ENCODE measurements at regions not wholly inside any gene's neighbourhood (a gene's known extent, or its start where the extent isn't known, plus 50 kb on each side); places are given as distances from the start of the nearest gene placed in this dataset.

DNA sequence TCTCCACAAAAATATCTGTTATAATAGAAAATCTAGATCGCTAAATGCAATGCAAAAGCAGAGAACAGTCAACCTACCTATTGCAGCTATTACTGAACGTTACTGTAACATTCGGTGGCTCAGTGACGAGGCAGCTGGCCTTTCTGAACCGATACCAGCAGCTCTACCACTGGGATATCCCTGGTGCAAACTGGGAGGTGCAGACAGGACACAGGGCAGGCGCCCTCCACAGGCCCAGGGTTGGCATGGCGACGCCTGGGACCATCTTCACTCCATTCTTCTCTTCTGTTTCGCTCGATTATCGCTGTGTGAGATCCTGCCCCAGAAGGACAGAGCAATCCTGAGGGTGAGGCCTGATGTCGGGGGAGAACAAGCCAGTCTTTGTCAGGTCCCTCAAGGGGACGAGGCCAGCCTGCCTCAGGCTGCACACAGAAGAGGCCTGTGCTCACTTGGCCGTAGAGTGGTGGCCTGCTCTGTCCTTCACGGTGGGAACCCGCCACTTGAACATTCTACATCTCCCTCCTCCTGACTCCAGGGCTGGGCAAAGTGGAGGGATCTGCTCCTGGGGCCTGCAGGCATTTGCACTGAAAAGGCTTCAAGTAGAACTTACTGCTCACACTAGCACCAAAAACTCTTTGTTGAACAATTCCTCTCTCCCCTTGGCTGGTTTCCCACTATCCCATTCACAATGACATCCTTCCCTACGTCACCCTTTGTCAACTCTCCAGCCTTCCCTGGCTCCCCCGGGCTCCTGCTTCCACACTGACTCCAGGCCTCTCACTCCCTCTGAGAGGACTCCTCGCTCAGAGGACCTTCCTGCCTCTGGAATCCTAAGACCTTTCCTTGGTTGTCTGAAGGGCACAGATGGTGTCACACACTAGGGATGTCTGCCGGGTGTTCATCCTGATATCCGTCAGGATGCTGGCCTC is 49.7 kb downstream of the CYRIA start:
- DNase-seq = no peak

DNA sequence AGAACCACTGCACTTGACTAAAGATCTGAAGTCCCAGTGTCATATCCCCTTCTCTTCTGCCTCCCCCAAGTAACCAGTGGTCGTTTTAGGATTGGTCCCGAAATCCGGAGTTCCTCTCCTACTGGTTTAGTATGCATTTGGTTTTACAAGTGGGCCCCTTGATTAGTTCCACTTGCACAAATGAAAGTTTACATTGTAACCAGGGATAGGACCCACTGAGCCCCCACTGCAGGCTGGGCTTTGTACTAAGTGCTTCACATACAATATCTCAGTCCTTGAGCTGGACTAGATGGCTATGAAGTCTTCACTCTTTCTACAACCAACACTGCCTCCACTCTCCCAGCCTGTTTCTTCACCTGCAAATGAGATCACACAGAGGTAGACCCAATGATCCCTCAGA is 50.4 kb downstream of the CYRIA start:
- no peak for DNase-seq

DNA sequence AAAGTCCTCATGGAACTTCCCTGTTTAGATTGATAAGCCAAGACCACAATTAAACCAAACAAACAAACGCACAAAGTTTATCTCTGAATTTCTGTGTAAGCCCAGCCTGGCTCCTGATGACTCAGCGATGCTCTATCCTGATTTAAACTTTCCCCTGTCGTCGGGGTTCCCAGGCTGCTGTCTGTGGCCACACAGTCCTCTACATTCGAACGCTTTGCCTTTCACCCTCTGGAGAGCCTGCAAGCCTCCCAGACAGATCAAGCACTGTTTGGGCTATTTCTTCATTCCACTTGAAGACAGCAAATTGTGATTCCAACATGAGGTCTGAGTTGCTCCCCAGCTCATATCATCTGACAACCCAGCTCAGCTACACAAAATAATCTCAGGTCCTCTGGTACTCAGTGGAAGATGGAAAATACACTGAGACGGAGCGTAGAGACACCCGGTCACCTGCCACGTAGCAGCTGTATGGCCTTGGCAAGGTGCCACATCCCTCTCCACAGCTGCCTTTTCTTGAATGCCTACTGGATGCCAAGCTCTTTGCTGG is 51.2 kb downstream of the CYRIA start:
- DNase-seq = no peak

DNA sequence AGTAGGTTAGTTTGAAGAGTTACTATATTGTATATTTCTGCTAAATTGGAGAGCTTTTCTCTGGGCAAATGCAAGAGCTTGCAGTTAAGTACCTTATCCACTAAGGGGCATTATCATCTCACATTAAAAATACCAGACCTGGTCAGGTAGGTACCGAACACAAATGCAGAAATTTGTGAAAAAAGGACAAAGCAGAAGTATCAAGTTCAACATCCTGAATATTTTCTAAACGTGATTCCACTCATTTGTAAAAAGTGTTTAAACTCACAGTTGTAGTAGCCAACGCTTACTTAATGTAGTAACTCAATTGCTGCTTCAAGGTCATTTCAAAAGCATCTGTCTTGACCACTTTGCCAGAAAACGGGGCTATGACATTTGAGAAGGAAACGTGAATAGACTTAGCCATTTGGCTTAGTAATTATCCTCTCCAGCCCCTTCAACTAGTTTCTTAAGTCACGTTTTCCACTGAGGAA is 52.1 kb downstream of the CYRIA start:
- DNase-seq = no peak

DNA sequence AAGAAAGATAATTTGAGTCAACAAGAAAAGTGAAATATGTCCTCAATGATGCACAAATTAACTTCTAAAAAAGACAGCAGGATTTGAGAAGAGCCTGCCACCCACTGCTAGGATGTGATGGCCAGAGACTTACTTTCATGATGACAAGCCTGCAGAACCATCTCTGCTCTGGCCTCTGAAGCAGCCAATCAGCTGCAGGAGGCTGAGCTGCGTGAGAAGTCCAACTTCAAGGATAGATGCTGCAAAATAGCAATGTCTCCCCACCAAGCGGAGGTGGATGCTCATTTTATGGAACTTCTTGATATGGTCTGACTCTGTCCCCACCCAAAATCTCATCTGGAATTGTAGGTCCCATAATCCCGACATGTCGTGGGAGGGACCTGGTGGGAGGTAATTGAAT is 53.1 kb downstream of the CYRIA start:
- no peak for DNase-seq

DNA sequence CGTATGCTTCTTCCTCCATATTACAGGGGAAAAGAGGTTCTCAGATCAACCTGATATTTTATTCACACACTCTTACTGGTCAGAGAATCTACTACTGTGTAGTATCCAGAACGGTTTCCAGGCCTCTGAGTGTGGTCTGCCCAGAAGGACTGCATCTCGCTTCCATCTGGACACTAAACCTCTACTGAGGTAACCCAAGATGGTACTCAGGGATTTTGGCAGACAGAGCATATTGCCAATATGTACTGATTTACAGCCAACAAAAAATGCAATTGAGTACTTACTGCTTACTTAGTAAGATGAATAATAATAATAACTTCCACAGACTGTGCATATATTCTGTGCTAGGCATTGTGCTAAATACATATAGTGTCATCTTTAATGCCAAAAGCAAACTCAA is 55.8 kb downstream of the CYRIA start:
- DNase-seq = no peak

DNA sequence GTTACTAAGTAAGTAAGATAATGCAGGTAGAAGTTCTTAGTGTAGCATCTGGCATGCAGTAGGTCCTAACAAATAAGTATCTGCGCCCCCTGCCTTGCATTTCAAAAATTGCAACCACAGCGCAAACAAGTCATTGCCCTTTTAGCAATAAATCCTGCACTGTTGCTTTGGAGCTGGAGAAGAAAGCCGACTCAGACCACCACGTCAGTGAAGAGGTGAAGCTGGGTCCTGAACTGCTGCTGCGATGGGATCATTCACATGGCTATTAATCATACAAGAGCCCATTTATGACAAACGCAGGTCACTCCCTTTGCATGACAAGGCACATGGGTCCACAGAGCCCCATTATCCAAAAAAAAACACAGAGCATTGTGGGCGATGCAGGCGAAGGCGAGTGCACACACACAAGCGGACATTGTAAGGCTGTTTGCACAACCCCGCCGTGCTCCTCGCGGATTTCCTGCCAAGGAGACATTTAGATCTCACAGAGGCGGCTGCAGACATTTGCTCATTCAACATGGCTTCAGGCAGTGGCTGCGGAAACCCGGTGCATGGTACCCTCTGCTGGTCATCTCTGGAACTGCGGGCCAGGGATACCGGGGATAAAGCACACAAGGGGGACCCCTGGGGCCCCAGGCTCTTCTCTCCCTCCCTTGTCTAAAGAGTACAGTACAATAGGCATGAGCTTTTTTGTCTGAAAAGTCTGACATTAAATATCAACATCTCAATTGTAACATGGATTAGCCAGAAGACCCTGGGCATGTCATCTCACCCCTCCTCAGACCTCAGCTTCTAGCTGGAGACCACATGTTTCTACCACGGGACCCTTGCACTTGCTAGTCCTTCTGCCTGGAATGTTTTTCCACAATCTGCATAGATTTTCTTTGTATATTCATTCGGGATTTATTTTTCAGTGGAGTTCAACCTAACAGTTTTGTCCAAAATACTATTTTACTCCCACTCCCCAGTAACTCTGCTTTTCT is 56.7 kb downstream of the CYRIA start:
- peak; percentile 36 for DNase-seq

DNA sequence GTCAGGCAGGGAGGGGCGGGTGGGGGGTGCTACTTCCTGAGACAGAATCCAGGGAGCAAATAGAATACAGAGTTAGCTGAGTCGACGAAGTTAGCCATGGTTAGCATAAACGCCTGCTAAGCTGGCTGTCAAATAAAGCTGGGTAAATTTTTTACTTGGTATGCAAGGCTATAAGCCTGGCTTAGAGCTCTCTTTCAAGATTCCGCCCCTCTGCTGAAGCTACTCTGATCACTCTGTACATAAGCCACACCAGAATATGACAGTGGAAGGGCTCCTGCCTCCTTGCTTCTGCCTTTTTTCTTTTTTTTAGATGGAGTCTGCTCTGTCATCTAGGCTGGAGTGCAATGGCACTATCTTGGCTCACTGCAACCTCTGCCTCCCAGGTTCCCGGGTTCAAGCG is 58.3 kb downstream of the CYRIA start:
- DNase-seq = no peak

DNA sequence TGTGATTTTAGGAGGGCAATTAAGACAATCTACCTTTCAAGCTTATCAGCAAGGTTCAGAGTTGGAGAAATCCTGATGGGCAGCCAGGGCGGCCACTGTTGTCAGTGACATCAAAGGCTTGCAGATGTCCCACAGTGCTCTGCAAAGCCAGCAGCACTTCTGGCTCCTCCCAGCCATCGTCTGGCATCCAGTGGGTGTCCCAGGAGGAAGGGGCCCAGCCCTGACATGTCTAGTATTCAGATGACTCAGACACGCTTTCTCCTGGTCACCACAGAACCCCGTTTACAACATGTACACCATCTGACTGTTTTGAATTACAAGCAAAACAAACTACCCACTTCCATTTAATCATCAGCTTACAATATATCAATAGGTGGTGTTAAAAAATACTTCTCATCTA is 61.4 kb downstream of the CYRIA start:
- DNase-seq = no peak

DNA sequence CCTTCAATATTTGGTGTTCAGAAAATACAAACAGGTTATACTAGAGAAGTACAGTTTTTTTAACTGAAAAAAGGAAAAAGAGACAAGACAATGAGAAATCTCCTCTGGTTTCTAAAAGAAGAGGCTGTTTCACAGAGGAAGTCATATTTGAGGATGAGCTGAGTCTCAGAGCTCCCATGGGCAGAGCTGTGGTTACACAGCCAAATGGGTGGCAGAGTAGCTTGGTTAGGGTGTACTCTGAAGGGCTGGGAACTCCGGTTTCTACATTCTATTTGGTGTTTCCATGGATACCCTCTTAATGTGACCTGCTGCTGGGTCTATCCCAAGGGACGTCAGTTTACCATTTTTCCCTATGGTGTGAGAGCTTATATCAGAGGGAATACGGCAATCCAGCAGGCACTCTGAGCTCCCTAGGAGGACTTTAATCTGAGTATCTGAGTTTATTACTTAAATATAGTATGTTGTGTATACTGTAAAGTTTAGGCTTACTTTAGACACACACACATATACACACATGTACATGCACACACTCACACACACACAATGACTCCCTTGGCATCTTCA is 74.2 kb downstream of the CYRIA start:
- no peak for DNase-seq

DNA sequence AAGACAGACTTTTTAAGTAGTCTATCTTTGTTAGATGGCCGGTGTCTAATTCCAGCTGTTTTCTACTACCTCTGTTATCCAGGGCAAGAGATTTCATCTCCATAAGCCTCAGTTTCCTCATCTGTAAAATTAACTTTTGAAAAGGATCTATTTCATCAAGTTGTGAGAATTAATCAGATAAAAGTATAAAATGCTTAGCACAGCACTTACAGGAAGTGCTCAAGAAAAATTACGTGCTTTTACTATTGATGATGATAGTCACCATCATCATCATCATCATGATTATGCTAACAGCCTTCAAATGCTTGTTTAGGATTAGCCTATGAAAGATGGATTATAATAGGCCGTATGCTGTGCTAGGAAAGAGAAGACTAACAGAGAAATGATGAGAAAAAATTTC is 76.2 kb downstream of the CYRIA start:
- DNase-seq = no peak

DNA sequence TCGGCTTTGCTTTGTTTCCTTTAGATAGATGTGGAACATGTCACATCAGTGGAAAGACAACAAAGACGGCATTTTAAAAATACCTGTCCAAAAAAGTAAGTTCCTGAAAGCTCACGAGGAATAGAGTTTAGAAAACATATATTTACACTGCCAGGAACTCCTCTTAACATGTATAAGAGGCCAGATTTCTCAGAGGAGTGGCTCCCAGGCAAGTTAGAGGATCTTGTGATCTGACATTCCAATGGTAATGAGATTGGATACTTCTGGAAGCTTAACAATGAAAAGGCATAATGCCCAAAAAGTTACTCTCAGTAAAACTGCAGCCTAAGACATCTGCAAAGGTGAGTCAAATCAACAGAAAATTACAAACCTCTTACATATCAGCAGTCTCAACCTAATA is 77.1 kb downstream of the CYRIA start:
- no peak for DNase-seq

DNA sequence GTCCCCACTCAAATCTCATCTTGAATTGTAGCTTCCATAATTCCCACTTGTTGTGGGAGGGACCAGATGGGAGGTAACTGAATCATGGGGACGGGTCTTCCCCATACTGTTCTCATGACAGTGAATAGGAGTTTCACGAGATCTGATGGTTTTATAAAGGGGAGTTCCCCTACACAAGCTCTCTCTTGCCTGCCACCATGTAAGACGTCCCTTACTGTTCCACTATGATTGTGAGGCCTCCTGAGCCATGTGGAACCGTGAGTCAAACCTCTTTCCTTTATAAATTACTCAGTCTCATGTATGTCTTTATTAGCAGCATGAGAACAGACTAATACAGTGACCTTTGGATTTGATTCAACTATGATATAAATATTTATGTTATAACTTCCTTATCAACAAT is 78.0 kb downstream of the CYRIA start:
- DNase-seq = no peak

DNA sequence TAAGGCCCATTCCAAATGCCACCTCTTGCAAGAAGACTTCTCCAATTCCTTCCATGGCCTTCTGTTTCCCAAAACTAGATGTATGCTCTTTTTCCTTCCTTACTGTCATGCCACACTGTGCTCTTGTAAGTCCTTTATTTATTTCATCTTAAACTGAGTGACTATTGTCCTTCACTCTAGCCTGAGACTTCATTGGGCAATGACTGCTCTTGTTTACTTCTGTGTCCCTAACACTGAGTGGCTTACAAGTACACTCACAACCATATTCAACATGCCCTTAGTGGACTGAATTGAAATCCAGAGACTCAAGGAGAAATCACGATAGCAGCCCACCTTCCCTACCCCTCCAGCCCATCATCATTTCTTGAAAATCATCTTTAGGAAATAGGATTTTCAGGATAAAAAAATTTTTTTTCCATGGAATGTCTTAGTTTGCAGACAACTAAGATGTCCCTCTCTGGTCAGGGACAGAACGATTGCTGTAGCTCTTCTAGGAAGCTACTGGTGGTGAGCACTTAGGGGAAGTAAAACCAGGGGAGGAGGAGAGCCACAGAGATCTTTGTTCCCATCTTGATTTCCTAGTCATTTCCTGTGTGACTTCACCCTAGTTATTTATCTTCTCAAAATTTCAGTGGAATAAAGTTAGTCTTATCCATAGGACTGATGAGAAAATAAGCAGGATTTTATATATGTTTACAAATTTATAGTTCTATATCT is 80.7 kb downstream of the CYRIA start:
- no peak for DNase-seq

DNA sequence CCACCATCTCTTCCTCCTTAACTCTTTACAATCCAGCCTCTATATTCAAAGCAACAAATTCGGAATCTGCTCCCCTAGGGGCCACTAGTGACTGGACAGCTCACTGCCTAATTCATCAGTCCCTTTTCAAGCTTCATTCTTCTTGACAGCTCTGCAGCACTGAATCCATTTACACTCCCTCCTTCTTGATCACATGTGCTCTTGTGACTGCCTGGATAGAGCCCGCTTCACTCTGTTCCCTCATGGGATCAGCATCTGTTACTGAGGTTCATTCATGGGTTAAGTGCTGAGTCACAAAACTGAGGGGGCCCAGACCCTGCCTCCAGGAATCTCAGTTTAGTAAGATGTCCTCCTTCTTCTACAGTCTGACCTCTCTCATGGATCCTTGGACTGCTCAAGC is 81.5 kb downstream of the CYRIA start:
- no peak for DNase-seq

DNA sequence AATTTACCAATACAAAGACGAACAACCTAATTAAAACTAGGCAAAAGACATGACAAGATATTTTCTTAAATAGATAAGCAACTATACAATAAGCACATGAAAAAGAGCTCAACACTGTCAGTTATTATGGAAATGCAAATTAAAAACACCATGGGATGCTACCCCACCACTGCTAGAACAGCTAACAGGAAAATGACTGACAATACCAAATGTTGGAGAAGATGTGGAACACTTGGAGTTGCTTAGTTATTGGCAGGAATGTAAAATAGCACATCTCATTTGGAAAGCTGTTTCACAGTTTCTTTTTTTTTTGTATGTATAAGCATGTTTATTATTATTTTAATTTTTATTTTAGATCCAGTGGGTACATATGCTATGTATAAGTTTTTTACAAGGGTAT is 84.4 kb downstream of the CYRIA start:
- DNase-seq = no peak

DNA sequence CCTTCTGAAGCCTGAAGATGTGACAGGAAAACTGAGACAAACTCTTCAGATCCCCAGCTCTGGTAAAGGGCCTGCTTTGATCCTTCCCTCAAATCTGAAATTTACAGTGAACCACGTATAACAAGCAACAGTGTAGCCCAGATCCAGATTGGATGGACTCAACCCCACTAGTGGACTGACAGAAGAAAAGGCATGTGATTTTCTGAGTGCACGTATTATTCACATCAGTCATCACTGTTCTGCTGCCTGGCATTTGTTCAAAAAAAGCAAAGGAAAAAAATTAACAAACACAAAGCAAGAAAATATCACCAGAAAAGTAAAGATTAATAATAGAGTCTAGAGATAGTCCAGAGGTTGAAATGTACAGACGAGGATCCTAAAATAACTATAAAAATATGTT is 87.6 kb downstream of the CYRIA start:
- DNase-seq = no peak

DNA sequence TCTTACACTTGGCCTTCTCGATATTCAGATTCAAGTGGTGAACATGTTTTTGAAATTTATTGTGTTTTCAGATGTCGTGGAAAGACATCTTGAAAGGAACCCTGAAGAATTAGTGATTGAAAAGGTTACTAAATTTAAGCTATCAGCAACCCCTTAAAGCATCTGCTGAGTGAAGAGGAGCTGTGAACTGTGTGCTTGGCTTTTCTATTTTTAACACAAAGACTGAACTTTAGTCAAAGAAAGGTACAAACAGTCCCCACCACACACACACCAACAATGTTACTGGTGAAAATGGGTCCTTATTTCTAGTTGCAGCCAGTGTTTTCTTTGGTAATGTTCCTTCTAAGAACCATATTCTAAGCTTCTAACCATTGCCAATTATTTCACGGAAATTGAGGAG is 95.1 kb downstream of the CYRIA start:
- DNase-seq = no peak

DNA sequence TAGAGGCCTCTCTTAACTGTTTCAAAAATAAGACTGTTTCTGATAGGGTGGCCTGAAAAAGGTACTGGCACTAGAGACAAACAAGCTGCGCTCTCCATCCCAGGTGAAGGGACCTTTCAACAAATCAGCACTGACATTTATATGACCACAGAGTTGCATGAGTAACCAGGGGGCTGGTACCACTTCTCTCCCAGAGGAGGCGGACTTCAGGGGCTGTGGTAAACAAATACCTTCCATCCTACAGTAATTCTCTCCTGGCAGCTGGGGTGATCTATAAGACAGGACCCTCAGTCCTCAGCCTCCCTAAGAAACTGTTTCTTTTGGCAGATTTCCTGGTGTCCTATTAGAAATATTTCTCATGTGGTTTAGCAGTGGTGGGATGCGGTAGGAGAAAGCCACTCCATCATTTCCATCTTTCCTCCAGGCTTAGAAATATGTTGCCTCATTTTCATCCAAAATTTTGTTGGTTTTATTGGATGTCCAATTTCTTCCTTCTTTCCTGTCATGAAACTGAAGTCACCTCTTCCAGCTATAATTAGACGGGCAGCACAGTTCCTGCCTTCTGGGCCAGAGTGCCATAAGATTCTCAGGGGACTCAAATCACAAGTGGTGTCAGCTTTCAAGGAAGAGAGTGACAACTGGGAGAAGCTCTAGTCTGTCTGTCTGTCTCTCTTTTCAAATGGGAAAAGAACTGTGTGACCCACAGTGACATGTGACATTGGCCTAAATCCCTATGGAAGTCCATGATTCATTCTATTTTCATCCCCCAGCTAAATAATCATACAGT is 96.4 kb downstream of the CYRIA start:
- no peak for DNase-seq

DNA sequence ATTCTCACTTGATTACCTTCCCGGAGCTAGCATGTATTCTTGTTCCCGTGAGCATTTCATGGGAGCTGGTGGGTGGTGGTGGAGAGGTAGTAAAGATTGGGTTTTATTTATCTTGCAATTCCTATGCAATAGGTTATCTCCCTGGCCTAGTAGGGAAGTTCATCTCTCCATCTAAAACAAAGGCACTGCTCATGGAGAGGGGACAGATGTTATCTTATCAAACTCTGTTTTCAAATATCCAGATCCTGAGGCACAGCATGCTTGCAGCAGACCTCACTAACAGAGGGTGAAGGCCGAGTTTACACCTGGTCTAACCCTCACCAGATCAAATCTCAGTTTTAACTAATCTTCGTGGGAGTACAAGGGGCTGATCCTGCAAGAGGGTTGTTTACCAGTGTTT is 98.9 kb downstream of the CYRIA start:
- DNase-seq = no peak

DNA sequence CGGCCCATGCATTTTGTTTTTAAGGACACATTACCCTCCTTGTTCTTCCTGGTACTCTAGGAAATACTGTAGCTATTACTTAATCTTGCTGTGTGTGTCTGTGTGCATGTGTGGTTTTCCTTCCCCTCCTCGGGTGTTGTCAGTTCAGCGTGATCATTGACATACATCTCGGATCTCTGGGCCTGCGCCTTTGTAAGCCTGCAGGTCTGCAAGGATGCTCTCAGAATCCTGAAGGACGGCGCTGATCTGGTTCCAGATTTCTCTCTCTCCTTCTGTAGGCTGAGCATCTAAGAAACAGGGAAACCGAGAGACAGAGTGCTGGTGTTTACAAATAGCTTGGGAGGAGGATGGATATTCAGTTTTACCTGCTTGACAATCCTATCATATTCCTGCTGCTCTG is 100.2 kb downstream of the CYRIA start:
- DNase-seq = no peak

DNA sequence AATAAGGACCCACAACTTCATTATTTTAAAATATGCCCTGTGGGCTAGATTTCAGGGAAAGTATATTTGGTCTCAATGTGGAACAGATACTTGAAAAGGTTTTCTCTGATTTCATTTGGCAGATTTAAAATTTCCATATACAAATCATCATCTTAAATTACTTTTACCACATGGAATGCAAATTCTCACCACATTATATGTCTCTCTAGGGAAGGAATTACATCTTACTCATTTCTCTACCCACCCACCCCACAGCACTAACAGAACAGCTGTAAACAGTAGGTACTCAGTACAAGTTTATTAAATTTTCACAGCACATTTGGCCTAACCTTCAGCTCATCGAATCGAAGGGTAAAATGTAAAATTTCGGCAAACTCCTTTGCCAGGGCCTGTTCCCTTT is 104.0 kb downstream of the CYRIA start:
- no peak for DNase-seq

Data from GOT3 (cell line).